ENCODE measurements at regions not wholly inside any gene's neighbourhood (a gene's known extent, or its start where the extent isn't known, plus 50 kb on each side); places are given as distances from the start of the nearest gene placed in this dataset.
"Not testable (repeated sequence)": the region's sequence is repeated elsewhere in the genome, so short reads cannot be mapped to it uniquely, and the experiment has no call there.

GRCh38 chr1:73667959-73668358 lies 530.0 kb downstream of the LRRIQ3 start:
- TF ChIP-seq FOSB (CRISPR knock-in tag; IDR thresholded peaks at IDR 0.05); CTCF (IDR thresholded peaks at IDR 0.05); MAX (IDR thresholded peaks at IDR 0.05); RCOR1 (IDR thresholded peaks at IDR 0.05; ENCODE audit: low read depth, low read length): not testable (repeated sequence)
